ENCODE measurements at regions not wholly inside any gene's neighbourhood (a gene's known extent, or its start where the extent isn't known, plus 50 kb on each side); places are given as distances from the start of the nearest gene placed in this dataset.

GRCh38 chr15:80310776-80311175 is 58.8 kb upstream of the CTXND1 start:
- TF ChIP-seq EZH2 (IDR thresholded peaks at IDR 0.05; ENCODE audit: insufficient read depth, poor library complexity, severe bottlenecking) (no peak), EZH2phosphoT487 (IDR thresholded peaks at IDR 0.05; ENCODE audit: insufficient read depth, low read depth) (no peak)
